Hematopoietic multipotent progenitor cell treated with erythropoietin and hydrocortisone succinate and interleukin-3 and kit ligand, for 15 days (in vitro differentiated cells): ENCODE measurements at regions not wholly inside any gene's neighbourhood (a gene's known extent, or its start where the extent isn't known, plus 50 kb on each side); places are given as distances from the start of the nearest gene placed in this dataset.
"Not testable (repeated sequence)": the region's sequence is repeated elsewhere in the genome, so short reads cannot be mapped to it uniquely, and the experiment has no call there.

ENCODE experiments used
- DNase-seq: peaks from one replicate; pipeline ENCODE4 v3.0.0-alpha.2; 2015; ENCODE audit warnings: low spot score

DNA sequence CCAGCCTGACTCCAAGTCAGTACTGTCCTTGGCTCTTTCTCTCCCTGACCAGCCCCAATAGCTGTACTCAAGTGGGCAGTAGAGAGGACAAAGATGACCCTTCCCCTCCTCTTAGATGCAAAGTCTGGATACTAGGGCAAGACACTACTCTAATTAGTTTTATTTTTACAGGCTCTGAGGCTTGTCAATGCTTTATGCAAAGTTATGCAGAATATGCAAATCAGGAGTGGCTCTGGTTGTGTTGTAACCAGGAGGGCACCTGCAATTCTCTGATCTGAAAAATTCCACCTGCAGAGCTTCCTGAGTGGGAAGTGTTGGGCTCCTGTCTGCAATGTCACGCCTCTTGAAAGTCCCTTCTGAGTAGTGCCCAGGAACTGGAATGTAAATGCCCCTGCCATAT is 201.5 kb downstream of the RGS3 start:
- no peak for DNase-seq

DNA sequence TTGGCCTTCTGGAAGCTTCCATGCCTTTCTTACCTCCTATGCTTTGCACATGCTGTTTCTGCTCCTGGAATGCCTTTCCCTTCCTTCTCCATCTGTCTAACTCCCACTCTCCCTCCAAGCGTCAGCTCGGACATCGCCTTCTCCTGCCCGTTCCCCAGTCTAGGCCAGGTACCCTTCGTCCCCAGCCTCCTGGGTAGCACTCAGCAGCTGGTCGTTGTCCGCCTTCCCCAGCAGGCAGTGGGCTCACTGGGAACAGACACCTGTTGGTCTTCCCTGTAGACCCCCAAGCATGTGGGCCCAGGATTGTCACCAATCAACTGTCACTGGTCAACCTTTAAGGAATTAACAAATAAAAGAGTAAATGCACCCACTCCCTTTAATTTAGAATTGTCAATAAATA is 202.2 kb downstream of the RGS3 start:
- no peak for DNase-seq

DNA sequence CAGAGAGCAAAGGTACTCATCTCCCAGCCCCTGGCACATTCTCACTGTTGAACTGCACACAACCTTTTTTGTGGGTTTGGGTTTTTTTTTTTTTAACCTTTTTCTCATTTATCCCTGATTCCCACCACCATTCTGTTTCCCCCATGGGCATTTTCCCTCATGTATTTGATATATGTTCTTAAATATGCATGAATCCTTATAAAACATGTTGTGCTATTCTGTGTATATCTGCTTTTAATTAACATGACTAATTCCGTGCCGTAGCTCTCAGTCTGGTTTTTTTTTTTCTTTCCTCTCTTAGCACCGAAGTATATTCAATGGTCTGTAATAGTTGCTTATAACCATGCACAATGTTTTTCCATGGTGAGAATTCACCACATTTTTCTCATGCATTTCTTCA is 204.5 kb downstream of the RGS3 start:
- DNase-seq: no peak

GRCh38 chr9:113669522-113670115 is 206.1 kb downstream of the RGS3 start:
- DNase-seq: no peak

DNA sequence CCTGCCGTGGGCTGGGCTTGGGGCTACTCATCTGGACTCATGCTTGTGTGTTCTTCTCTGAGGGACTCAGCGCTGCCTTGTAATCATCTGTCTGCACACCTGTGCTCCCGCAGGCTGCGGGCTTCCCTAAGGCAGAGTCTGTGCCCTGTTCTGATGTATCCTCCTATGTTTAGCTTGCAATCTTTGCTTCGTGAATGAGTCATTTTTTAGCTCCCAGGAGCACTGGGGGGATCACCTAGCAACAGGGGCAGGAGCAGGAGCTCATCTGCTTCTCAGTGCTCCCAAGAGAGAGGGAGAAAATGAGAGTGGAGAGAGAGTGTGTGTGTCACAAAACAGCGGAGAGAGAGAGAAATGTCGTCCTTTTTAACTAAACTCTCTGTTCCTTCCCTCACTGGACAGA is 202.4 kb upstream of the ZNF618 start:
- DNase-seq: no peak

DNA sequence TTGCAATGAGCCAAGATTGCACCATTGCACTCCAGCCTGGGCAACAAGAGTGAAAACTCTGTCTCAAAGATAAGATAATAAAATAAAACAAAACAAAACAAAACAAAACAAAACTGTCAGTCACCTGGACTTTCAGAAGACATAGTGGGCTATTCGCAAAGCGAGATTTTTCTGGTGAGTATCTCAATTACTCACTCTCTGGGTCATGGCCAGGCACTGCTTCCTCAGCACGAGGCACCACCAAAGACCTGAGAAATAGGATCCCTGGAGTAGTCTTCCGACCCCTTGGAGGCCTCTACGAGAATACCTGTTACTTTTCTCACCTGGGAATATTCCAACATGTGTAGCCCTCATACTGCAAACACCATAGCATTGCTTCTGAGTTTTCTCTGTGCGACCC is 201.7 kb upstream of the ZNF618 start:
- DNase-seq: no peak

- no peak for DNase-seq
These were observed 200.6 kb upstream of the ZNF618 start for GRCh38 chr9:113675475-113675941.

GRCh38 chr9:113677057-113677456 is 199.1 kb upstream of the ZNF618 start:
- no peak for DNase-seq

GRCh38 chr9:113677569-113677968 is 198.5 kb upstream of the ZNF618 start:
- no peak for DNase-seq

GRCh38 chr9:113678119-113678858 is 197.8 kb upstream of the ZNF618 start:
- DNase-seq: no peak

DNA sequence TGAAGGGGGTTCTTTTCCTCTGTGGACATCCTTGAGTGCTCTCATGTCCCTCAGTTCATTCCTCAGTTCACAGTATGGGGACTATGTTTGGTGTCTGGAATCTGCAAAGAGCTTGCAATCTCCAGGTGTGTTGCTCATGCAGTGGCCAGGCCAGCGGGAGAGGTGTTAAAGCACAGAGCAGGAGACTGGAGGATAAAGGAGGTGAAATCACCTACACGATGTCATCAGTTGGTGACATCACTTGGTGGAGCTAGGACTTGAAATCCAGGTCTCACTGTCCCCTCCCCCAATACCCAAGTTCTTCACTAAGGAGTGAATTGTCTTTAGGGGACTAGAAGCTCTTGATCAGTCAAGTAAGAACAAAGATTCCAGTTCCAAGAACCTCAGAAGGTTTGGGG is 197.3 kb upstream of the ZNF618 start:
- DNase-seq: no peak

DNA sequence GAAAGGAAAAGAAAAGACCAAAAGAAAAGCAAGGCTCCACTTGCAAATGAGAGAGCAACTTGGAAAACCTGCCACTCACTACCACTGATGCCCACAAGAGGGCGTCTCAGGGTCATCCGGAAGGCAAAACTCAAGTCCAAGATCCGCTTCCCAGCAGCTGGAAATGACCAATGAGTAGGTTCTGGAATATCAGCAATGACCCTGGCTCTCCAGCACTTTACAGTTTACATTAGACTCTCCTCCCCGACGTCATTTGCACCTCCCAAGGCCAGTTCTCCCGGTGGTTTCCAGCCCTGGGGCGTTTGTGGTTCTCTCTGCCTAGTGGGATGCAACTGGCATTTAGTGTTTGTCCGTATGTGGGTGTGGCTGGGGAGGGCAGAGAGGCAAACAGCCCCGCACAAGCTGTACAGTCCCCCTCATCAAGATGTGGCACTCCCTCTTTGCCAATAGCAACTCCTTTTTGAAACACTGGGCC is 193.8 kb upstream of the ZNF618 start:
- DNase-seq: peak; percentile 55

GRCh38 chr9:113685636-113686035 is 190.5 kb upstream of the ZNF618 start:
- DNase-seq: not testable (repeated sequence)

DNA sequence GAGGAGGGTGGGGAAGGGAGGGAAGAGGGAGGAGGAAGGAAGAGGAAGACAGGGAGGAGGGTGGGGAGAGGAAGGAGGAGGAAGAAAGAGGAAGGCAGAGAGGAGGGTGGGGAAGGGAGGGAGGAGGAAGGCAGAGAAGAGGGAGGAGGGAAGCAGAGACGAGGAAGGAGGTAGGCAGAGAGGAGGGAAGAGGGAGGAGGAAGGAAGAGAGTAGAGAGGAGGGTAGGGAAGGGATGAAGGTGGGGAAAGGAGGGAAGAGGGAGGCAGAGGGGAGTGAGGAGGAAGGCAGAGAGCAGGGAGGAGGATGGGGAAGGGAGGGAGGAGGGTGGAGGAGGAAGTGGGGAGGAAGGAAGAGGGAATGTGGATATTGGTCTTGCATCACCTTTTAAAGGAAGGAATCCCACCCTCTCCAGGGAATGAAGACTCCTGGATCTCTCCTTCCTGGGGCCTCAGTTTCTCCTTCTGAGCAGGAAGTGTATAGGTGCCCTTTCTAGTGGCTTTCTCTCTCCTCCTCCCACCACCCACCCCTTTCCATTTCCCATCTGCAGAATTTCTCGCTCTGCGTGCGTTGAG is 188.9 kb upstream of the ZNF618 start:
- no peak for DNase-seq

DNA sequence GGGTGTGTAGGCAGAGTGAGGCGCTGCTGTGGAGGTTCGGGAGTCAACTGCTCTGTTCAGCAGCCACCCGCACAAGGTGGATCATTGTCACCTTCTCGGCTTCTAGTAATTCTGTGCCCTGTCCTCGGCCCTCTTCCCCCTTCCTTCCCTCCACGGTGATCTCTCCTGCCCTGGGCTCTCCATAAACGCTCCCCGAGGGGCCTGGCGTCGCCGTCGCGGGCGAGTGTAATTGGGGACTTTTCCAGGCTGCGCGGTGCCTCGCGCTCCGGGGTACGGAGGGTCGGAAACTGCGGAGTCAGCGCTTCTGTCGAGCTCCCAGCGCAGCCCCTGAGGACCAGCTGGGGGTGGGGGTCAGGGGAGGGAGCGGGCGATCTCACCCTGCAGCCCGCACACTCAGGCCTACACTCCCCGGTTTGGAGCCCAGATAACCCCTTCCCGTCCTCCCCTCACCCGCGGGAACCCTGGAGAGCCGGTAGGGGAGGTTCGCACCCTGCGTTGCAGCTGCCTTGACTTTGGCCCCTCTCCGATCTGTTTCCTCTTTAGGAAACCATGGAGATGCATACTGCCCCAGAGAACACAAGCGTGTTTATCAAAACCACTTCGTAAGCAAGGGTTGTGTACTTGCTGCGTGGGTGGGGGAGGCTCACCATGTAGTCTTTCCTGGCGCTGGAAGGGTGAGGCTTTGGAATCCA is 188.3 kb upstream of the ZNF618 start:
- no peak for DNase-seq

DNA sequence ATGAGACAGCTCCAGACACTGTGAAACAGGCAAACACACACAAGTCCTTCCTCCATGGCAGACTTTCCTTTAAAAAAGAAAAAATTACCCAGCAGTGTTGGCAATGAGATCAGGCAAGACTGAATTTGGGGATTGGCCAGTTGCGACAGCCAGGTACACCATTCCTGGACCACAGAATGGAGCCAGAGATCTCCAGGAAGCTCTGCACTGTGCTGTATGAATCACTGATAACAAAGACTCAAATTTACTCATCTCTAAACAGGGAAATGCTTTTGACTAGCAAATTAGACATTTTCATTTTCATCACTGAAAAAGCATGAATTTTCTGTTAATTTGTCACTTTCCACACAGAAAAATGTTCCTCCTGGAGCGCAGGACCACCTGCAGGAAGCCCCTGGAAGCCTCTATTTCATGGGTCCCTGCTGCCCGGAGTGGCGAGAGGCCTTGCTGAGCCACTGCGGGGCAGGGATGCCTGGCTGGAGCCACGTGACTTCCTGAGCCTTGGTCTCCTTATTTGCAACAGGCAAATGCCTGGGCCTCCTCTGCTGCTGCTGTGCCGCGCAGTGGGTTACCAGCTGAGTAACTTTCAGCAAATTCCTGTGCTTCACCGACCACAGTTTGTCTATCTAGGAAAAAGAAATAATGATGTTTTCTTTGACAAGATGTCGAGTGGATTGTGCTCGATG is 185.9 kb upstream of the ZNF618 start:
- no peak for DNase-seq

GRCh38 chr9:113692256-113692655 is 183.9 kb upstream of the ZNF618 start:
- DNase-seq: no peak

GRCh38 chr9:113694912-113695311 is 181.2 kb upstream of the ZNF618 start:
- DNase-seq: no peak

DNA sequence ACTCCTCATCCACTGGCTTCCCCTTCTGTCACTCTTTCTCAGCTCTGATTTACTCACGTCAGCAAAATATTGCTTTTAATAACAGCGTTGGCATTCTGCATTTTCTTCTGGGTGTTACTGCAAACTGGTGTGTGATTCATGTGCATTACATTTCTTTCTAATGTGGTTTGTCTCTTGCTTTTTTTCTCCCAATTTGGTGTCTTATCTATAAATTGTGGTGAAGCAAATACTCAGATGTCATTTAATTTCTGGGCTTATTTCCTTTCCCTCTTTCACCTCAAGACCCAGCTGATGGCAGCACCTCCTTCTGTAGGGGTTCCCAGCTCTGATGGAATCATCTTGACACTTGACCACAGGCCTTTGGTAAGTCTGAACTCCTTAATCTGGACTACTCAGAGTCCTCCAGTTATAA is 180.7 kb upstream of the ZNF618 start:
- no peak for DNase-seq

DNA sequence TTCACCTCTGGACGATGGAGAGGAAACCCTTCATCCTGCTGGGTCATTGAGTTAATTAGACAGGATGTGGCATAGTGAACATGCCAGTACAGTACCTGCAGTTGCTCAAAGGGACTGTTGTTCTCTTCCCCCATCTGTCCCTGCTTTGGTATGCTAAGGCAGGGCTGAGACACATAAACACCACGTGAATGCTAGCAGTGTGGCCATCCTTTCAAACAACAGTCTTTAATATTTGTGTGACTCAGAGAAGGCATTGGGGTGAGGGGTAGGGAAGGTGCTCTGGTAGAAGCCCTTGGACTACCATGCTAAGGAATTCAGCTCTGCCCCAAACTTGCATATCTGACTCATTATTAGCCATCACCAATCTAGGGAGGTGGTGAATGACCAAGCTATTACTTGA is 180.2 kb upstream of the ZNF618 start:
- DNase-seq: no peak

DNA sequence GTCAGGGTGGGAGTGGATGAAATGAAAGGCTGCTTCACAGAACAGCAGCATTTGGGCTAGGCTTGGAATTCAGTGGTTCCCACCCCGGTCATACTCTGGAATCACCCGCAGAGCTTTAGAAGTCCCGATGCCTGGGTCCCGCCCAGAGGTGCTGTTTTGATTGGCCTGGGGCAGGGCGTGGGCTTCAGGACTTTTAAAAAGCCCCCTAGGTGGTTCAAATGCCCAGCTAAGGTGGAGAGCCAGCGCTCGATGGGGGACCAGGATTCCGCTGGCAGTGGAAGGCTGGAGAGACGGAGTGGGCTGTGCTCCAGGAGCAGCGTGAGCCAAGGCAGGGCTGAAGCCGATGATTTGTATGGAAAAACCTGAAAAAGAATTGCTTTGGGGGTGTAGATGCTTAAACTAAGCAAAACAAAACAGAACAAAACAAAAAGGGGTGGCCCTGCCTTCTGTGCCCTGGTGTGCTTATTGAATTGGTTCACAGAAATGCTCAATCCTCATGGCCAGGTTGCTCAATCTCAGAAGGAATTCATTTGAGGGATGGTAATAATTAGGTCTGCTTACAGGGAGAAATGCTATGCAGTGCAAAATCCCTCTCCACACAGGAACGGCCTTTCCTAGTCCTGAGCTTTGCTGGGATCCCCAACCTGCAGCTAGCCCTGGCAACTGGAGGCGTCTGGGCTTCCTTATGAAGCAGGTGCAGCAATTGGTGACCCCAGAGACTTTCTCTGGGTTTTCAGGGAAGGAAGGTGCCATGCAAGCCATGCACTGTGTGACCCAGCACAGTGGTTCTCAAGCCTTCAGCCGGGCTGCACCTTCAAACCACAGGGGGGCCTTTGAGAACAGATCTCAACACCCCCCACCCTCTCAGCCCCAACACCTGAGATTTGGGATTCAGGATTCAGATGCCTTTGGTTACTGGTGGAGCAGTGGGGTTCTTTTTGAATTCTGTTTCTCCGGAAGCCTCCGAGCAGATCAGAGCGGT is 174.0 kb upstream of the ZNF618 start:
- DNase-seq: no peak
